ENCODE measurements at regions not wholly inside any gene's neighbourhood (a gene's known extent, or its start where the extent isn't known, plus 50 kb on each side); places are given as distances from the start of the nearest gene placed in this dataset.

GRCh38 chr3:67290438-67290837, 292.3 kb downstream of the KBTBD8 start:
- TF ChIP-seq CTCF (conservative IDR thresholded peaks at IDR 0.05; ENCODE audit: low read length) (no peak), EZH2phosphoT487 (IDR thresholded peaks at IDR 0.05; ENCODE audit: borderline replicate concordance, low read depth, low read length) (no peak)
